HG03045 (cell line): ENCODE measurements at regions not wholly inside any gene's neighbourhood (a gene's known extent, or its start where the extent isn't known, plus 50 kb on each side); places are given as distances from the start of the nearest gene placed in this dataset.

ENCODE experiments used
- ATAC-seq: cut with Tn5 transposase; IDR thresholded peaks from one replicate; pipeline ENCODE4 v1.9.1; 2021; ENCODE audit warnings: mild to moderate bottlenecking, moderate library complexity; ENCODE audit not compliant: unreplicated experiment

- no peak for ATAC-seq
Measured at GRCh38 chr4:181312066-181312465, 931.1 kb upstream of the TENM3 start.

- no peak for ATAC-seq
Measured at GRCh38 chr4:181319629-181320028, 923.6 kb upstream of the TENM3 start.

GRCh38 chr4:181323061-181323460 is 920.1 kb upstream of the TENM3 start:
- ATAC-seq = peak; percentile 90

- ATAC-seq = no peak
Measured at GRCh38 chr4:181330654-181331201, 912.5 kb upstream of the TENM3 start.

- ATAC-seq = no peak
Measured at GRCh38 chr4:181331214-181331613, 912.0 kb upstream of the TENM3 start.

GRCh38 chr4:181345931-181346330 is 897.3 kb upstream of the TENM3 start:
- no peak for ATAC-seq

GRCh38 chr4:181350615-181351415 is 892.4 kb upstream of the TENM3 start:
- ATAC-seq = no peak

- ATAC-seq = no peak
Measured at GRCh38 chr4:181364504-181364903, 878.7 kb upstream of the TENM3 start.

GRCh38 chr4:181365671-181366070 is 877.5 kb upstream of the TENM3 start:
- ATAC-seq = no peak

- ATAC-seq = no peak
Measured at GRCh38 chr4:181372014-181372413, 871.2 kb upstream of the TENM3 start.

GRCh38 chr4:181376058-181376457 is 867.1 kb upstream of the TENM3 start:
- no peak for ATAC-seq

GRCh38 chr4:181388061-181388460 is 855.1 kb upstream of the TENM3 start:
- no peak for ATAC-seq

GRCh38 chr4:181416966-181417365 is 826.2 kb upstream of the TENM3 start:
- no peak for ATAC-seq

GRCh38 chr4:181418496-181418895 is 824.7 kb upstream of the TENM3 start:
- ATAC-seq = no peak

- ATAC-seq = no peak
Measured at GRCh38 chr4:181420950-181421349, 822.3 kb upstream of the TENM3 start.

GRCh38 chr4:181424362-181425016 is 818.7 kb upstream of the TENM3 start:
- ATAC-seq = no peak

GRCh38 chr4:181427076-181427475 is 816.1 kb upstream of the TENM3 start:
- no peak for ATAC-seq

GRCh38 chr4:181431006-181431405 is 812.2 kb upstream of the TENM3 start:
- ATAC-seq = no peak

GRCh38 chr4:181431661-181432060 is 811.5 kb upstream of the TENM3 start:
- no peak for ATAC-seq

GRCh38 chr4:181432335-181432734 is 810.9 kb upstream of the TENM3 start:
- no peak for ATAC-seq

- no peak for ATAC-seq
Measured at GRCh38 chr4:181437895-181438294, 805.3 kb upstream of the TENM3 start.

- ATAC-seq = no peak
Measured at GRCh38 chr4:181438641-181439040, 804.6 kb upstream of the TENM3 start.
